OCI-LY1 (cell line): ENCODE measurements at regions not wholly inside any gene's neighbourhood (a gene's known extent, or its start where the extent isn't known, plus 50 kb on each side); places are given as distances from the start of the nearest gene placed in this dataset.

Experiments used
- H2AFZ ChIP-seq: fragments of 200-600 bp; sonication (generic), shearing (Covaris generic); 2 replicates; pipeline ENCODE4 v1.6.0; 2014; ENCODE audit warnings: antibody characterized with exemption, mild to moderate bottlenecking, low read length
- H3F3A ChIP-seq: fragments of 200-600 bp; sonication (generic), shearing (Covaris generic); 2 replicates; pipeline ENCODE4 v1.6.0; 2014; ENCODE audit warnings: mild to moderate bottlenecking, antibody characterized with exemption, low read length, moderate library complexity; ENCODE audit not compliant: insufficient read depth
- H3K27ac ChIP-seq: fragments of 200-600 bp; sonication (generic); 2 replicates; pipeline ENCODE4 v1.5.1; 2014; ENCODE audit warnings: low read length, mixed run types, mild to moderate bottlenecking, low read depth; ENCODE audit not compliant: poor library complexity, severe bottlenecking
- H3K27me3 ChIP-seq: fragments of 200-600 bp; sonication (generic); 2 replicates; pipeline ENCODE4 v1.6.0; 2014; ENCODE audit warnings: antibody characterized with exemption, mild to moderate bottlenecking, low read length, moderate library complexity; ENCODE audit not compliant: insufficient read depth
- H3K36me3 ChIP-seq: fragments of 200-600 bp; sonication (generic); 2 replicates; pipeline ENCODE4 v1.6.1; 2014; ENCODE audit warnings: mild to moderate bottlenecking, antibody characterized with exemption, low read length, moderate library complexity, mixed read lengths; ENCODE audit not compliant: insufficient read depth
- H3K4me1 ChIP-seq: fragments of 200-600 bp; sonication (generic); 2 replicates; pipeline ENCODE4 v1.5.1; 2014; ENCODE audit warnings: mild to moderate bottlenecking, low read length, moderate library complexity; ENCODE audit not compliant: insufficient read depth, severe bottlenecking
- H3K4me2 ChIP-seq: fragments of 200-600 bp; sonication (generic), shearing (Covaris generic); 2 replicates; pipeline ENCODE4 v1.6.1; 2014; ENCODE audit warnings: low read length
- H3K4me3 ChIP-seq: fragments of 200-600 bp; sonication (generic); 2 replicates; pipeline ENCODE4 v1.5.1; 2014; ENCODE audit warnings: low read length, low read depth, mild to moderate bottlenecking, mixed read lengths; ENCODE audit not compliant: poor library complexity, severe bottlenecking
- H3K79me2 ChIP-seq: fragments of 200-600 bp; shearing (Covaris generic); 2 replicates; pipeline ENCODE4 v1.6.1; 2016; ENCODE audit warnings: mixed run types, low read length, mixed read lengths; ENCODE audit not compliant: insufficient read depth
- H3K9ac ChIP-seq: fragments of 200-600 bp; sonication (generic), shearing (Covaris generic); 2 replicates; pipeline ENCODE4 v1.6.1; 2014; ENCODE audit warnings: mild to moderate bottlenecking, low read length, mixed read lengths
- H3K9me2 ChIP-seq: fragments of 200-600 bp; sonication (generic), shearing (Covaris generic); 2 replicates; pipeline ENCODE4 v1.6.1; 2014; ENCODE audit warnings: low read depth, mild to moderate bottlenecking, low read length, mixed read lengths
- H3K9me3 ChIP-seq: fragments of 200-600 bp; shearing (Covaris generic); 2 replicates; pipeline ENCODE4 v1.6.1; 2014; ENCODE audit warnings: low read length, mixed read lengths
- H4K20me1 ChIP-seq: fragments of 200-600 bp; sonication (generic), shearing (Covaris generic); 2 replicates; pipeline ENCODE4 v1.6.0; 2016; ENCODE audit warnings: mild to moderate bottlenecking, low read length; ENCODE audit not compliant: insufficient read depth
- EZH2 ChIP-seq: fragments of 200-600 bp; sonication (generic), shearing (Covaris generic); IDR thresholded peaks from 2 replicates; pipeline ENCODE4 v1.8.0; 2017; ENCODE audit warnings: borderline replicate concordance, mixed run types, mild to moderate bottlenecking, antibody characterized with exemption, low read length, moderate library complexity, mixed read lengths
- TF ChIP-seq, protein P1 (sequence below): fragments of 200-600 bp; sonication (generic), shearing (Covaris generic); IDR thresholded peaks from 2 replicates; pipeline ENCODE4 v1.5.1; 2017; ENCODE audit warnings: mild to moderate bottlenecking, antibody characterized with exemption, low read length, moderate library complexity, mixed read lengths

- TF ChIP-seq, protein P1, sequence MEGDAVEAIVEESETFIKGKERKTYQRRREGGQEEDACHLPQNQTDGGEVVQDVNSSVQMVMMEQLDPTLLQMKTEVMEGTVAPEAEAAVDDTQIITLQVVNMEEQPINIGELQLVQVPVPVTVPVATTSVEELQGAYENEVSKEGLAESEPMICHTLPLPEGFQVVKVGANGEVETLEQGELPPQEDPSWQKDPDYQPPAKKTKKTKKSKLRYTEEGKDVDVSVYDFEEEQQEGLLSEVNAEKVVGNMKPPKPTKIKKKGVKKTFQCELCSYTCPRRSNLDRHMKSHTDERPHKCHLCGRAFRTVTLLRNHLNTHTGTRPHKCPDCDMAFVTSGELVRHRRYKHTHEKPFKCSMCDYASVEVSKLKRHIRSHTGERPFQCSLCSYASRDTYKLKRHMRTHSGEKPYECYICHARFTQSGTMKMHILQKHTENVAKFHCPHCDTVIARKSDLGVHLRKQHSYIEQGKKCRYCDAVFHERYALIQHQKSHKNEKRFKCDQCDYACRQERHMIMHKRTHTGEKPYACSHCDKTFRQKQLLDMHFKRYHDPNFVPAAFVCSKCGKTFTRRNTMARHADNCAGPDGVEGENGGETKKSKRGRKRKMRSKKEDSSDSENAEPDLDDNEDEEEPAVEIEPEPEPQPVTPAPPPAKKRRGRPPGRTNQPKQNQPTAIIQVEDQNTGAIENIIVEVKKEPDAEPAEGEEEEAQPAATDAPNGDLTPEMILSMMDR: no peak
- TF ChIP-seq EZH2: no peak
- H3K9me3 ChIP-seq: peaks cover 3% of the 10 kb centered on the region; the same call in 1 of the 2 replicates
- H3K36me3 ChIP-seq: no peaks in the 10 kb centered on the region
- no peak overlapping the region for H3K4me2 ChIP-seq
- peaks cover 3% of the 10 kb centered on the region; the same call in 1 of the 2 replicates for H3K27me3 ChIP-seq
- no peak overlapping the region for H3K27ac ChIP-seq
- H4K20me1 ChIP-seq: no peaks in the 10 kb centered on the region
- H2AFZ ChIP-seq: no peak overlapping the region
- no peak overlapping the region for H3K4me3 ChIP-seq
- H3F3A ChIP-seq: no peaks in the 10 kb centered on the region
- no peaks in the 10 kb centered on the region for H3K79me2 ChIP-seq
- no peak overlapping the region for H3K9ac ChIP-seq
- H3K4me1 ChIP-seq: no peaks in the 10 kb centered on the region
- no peaks in the 10 kb centered on the region for H3K9me2 ChIP-seq
Measured at GRCh38 chr2:236985761-236986339, 99.8 kb upstream of the COPS8 start.

DNA sequence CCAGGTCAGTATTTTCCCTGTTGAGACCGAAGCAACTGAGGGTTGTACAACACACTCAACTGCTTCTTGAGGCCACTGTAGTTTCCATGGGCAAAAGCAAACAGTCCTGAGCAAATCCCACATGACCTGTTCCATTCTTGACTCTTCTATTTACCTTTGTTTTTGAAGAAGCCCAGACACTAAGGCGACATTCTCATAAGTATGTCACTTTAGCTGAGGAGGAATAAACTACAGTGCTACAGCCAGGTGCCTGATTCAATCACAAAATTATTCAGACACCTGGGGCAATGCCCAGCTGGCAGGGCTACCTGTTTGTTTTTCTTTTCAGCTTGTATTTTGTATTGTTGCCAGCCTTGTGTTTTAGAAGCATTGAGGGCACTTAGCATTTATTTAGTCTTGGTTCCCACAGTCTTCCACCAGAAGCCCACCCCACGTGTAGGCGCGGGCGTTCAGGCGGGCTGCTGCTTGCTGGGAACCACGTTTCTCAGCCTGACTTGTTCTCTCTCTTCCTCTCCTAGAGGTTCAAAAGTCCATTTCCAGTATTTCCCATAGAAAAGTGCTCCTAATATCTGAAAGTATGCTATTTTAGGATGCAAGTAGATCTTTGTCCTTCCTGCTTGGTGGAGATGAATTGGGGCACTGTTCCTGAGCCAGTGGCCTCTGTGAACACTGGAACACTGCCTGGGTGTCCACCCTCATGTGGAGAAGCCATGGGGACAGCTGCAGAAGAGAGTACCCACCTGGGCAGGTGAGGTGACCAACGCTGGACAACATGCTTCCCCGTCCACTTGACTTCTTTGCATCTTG, 99.0 kb upstream of the COPS8 start:
- Histone ChIP-seq H3K27ac (no peak overlapping the region), H3F3A (no peaks in the 10 kb centered on the region), H2AFZ (no peak overlapping the region), H3K9me3 (peaks cover 3% of the 10 kb centered on the region; the same call in 1 of the 2 replicates), H3K79me2 (no peaks in the 10 kb centered on the region), H3K27me3 (peaks cover 3% of the 10 kb centered on the region; the same call in 1 of the 2 replicates), H3K4me2 (no peak overlapping the region), H4K20me1 (no peaks in the 10 kb centered on the region), H3K9me2 (no peaks in the 10 kb centered on the region), H3K4me3 (no peak overlapping the region), H3K9ac (no peak overlapping the region), H3K4me1 (no peaks in the 10 kb centered on the region), H3K36me3 (no peaks in the 10 kb centered on the region)
- no peak for TF ChIP-seq EZH2
- TF ChIP-seq, protein P1: no peak

- Histone ChIP-seq H3K4me1 (no peaks in the 10 kb centered on the region), H3K9ac (no peak overlapping the region), H3K9me2 (no peaks in the 10 kb centered on the region), H3K27ac (no peak overlapping the region), H3K4me2 (no peak overlapping the region), H3K27me3 (peaks cover 10% of the 10 kb centered on the region; the same call in 1 of the 2 replicates), H2AFZ (no peak overlapping the region), H3K4me3 (no peak overlapping the region), H4K20me1 (no peaks in the 10 kb centered on the region), H3K79me2 (no peaks in the 10 kb centered on the region), H3K36me3 (no peaks in the 10 kb centered on the region), H3F3A (no peaks in the 10 kb centered on the region), H3K9me3 (no peaks in the 10 kb centered on the region)
- TF ChIP-seq, protein P1: no peak
- TF ChIP-seq EZH2: no peak
Measured at GRCh38 chr2:236988216-236988615, 97.5 kb upstream of the COPS8 start.
